Stromal cell of bone marrow (primary cell): ENCODE measurements at regions not wholly inside any gene's neighbourhood (a gene's known extent, or its start where the extent isn't known, plus 50 kb on each side); places are given as distances from the start of the nearest gene placed in this dataset.

Experiments used
- DNase-seq: peaks from one replicate; pipeline ENCODE4 v3.0.0-alpha.2; 2012; ENCODE audit warnings: low read depth

DNA sequence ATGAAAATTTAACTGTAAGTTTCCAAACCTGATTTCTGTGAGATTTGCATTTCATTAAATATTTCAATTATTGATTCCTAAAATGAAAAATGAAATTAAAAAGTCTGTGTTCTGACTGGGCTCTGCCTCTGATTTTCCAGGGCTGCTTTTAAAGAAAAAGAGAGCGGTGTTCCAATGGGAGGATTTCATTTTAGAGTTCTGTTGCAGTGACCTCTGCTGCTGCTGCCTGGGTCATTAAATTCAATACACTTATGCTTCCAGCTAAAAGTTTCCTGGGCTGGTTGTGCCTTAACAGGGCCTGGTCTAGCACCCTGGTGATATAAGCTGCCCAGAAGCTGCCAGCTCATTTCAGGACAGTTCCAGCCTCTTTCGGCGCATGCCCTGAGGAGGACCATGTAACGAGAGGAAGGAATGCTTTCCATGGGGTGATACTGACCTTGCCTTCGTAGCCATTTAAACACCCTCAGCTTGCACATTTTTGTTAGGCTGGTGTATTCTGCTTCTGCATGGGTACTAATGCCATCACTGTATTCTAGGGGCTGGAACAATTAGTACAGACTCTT lies 93.3 kb downstream of the TMEM174 start:
- no peak for DNase-seq

DNA sequence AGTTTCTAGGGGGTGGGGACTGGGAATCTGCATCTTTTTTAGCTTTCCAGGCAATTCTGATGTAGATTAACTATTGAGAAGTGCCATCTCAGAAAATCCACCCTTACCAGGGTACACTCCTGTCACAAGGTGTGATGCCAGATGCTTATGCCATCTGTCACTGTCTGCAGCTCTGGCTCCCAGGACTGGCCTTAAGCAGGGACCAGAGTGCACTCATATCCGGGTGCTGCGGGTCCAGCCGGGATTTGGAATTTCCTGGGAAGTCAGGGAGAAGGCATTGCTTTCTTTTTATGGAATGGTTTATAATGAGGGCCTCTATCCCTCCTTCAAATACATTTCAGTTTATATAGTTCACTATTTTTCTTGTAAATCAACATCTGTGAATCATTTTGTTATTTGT lies 92.6 kb downstream of the TMEM174 start:
- no peak for DNase-seq

DNA sequence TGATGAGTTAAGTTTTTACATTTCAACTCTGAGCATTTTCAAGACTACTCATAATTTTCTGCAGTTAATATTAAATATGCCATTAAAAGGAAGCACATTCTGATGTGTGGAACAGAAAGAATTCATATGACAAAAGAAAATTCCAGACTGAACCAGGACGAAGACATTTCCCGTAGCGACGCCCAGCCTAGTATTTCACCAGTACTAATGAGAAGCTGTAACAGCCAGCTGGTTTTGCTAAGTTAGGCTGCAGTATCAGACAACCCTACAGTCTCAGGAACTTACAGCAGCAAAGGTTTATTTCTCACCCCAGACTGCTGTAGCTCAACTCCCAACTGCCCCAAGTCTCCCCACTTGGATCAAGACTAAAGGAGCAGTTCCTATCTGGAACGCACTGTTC lies 91.6 kb downstream of the TMEM174 start:
- no peak for DNase-seq

DNA sequence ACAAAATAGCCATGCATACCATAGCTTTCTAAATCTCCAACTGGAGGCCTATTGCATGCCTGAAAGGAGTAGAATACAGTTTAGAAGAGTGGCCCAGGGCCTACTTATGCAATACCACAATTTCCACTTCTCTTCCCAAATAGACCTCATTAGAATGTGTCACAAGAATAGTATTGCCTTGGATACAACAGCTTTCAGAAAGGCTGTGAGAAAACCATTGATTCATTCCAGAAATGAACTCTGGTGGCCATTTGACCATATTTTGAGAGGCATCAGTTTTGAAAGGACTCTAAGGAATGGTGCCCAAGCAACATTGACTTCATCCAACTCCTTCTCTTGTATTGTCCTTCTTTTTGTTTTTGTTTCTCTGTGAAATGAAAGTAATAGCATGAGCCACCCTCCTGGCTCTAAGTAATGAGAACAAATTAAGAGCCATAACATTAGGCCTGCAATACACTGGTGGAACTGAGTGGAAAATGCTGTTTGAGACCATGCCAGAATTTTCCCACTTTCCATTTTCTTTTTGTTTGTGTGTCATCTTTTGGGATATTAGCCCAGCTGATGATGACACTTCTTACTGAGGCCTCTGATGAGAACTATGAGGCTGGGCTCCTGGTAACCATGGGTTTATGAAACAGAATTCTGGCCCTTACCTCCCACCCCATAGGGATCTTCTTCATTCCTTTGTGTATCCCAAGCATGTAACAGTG lies 90.2 kb downstream of the TMEM174 start:
- DNase-seq, result peak; percentile 46

DNA sequence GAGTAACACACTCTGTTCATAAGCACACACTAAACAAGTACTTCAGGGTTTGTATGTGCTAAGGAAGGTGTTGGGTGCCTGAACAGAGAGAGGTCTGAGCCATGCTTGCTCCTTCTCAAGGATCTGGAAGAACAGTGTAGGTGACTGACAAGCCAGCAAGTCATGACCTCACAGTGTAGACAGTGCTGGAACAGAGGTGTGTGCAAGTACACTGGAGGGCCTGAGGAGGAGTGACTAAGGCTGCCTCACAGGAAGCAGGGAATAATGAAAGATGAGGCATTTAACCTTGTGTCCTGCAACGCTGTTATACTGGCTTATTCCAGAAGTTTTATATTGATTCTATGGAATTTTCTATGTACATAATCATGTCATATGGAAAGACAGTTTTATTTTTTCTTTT lies 83.9 kb downstream of the TMEM174 start:
- DNase-seq, result no peak

DNA sequence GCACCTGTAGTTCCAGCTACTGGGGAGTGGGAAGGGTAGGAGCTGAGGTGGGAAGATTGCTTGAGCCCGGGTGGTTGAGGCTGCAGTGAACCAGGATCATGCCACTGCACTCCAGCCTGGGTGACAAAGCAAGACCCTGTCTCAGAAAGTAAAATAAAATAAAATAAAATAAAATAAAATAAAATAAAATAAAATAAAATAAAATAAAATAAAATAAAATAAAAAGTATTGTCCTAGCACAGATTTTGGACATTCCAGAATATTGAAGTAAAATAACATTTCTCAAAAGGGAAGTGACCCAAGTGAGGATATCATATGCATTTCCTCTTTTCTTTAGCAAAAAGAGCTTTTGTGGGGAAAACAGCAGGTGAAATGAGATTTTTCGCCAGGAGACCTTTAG lies 83.5 kb downstream of the TMEM174 start:
- DNase-seq, result no peak

DNA sequence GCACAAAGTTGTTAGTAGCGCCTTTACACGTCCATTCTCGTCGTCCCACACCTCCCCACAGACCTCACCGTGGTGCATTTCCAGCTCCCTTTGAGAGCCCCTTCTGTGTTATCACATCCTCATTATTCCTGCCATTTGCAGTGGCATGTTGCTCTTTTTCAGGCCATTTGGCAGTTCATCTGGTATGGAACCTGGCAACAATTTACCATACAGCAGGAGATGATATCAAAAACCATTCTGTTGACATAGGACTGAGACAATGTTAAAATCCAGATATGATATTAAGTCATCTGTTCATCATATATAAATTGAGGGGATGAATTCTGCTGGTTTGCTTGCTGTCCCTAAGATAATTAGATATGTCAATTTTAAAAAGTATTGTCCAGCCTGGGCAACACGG lies 83.0 kb downstream of the TMEM174 start:
- no peak for DNase-seq

DNA sequence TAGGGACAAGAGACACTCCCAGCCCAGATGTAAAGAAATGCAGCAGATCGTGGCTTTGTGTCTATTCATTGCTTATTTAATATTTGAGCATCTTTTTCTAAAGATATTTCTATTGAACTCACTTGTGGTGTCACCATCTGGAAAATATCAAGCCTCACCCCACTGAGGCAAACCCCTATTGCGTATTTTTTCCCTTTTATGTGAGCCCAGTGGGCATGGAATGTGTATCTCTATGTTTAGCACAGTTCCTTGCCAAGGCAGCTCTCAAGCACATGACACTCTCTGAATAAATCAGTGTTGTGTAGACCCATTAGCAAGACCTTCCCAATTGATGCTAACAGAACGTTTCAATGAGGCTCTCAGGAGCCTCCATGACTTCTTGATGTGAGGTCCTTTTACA lies 81.6 kb downstream of the TMEM174 start:
- DNase-seq, result no peak

DNA sequence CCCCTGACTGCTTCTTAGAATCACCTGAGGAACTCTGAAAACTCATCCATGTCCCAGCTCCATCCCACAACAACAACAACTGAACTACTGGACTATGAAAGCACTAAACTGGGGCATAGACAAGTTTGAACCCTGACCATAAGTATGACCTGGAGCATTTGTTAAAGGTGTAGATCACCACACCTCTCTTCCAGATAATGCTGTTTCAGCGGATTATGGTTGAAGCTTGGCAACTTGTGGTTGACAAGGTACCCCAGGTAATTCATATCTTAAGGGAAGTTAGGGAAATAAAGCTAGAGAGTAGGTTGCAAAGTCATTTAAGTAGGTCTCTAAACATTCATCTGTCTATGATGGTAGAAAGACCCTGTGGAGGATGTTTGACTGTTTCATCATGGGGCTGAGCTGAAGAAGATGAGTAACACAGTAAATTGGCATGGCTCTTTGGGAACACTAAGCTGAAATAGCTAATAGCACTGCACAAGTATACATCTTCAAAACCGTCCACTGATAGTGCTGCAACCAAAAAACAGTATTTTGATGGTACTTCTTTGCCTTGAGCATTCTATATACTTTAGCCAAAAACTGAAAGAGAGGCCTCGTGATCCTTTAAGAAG lies 80.2 kb downstream of the TMEM174 start:
- DNase-seq, result no peak

DNA sequence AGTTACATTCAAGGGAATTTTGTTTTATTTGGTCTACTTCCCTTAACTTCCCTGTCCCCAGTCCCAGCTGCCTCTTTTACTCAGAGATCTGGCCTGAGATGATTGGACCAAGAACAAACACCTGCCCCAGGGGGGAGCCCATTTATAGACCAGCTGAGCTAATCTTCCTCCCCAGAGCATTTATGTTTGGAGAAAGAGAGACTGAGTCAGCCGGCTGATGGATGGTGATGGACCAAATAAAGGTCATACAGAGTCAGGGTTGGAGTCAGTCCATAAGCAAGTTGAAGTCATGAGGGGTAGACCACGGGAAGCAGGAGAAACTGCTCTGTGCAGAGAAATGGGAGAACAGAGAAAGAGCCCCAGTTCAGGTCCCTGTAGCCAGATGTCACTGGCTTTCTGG lies 77.7 kb downstream of the TMEM174 start:
- DNase-seq, result peak; percentile 49

DNA sequence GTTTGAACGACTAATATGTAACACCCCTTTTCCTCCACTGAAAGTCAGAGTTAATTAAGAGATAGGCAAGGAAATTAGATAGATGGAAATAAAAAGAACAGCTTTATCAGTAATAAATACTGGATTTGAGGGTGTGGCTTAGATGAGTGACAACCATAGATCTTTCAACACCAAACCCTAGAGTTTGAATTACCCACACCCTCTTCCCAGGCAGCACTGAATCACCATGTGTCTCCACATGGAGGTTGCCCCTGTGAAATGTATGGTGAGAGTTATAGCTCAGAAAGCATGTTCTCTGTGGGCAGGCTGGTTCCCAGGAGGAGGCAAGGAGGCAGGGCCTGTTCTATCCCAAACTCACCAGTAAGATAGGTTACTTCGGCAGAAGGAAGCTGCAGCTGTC lies 69.7 kb downstream of the TMEM174 start:
- DNase-seq, result no peak

DNA sequence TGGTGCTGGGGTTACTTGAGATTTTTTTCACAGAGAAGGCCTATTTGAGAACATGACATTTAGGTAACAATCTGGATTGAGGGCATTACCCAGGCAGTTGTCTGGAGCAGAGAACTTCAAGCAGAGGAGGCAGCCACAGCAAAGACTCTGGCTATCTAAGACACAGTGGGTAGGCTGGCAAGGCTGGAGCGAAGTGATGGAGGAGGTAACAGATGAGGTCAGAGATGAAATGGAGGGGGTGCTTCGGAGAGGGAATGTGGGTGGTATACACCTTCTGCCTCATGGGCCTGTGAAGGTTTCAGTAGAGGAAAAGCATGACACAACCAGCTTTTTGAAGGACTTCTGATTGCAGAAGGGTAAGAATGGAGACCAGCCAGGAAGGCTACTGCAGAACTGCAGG lies 65.9 kb downstream of the TMEM174 start:
- no peak for DNase-seq

DNA sequence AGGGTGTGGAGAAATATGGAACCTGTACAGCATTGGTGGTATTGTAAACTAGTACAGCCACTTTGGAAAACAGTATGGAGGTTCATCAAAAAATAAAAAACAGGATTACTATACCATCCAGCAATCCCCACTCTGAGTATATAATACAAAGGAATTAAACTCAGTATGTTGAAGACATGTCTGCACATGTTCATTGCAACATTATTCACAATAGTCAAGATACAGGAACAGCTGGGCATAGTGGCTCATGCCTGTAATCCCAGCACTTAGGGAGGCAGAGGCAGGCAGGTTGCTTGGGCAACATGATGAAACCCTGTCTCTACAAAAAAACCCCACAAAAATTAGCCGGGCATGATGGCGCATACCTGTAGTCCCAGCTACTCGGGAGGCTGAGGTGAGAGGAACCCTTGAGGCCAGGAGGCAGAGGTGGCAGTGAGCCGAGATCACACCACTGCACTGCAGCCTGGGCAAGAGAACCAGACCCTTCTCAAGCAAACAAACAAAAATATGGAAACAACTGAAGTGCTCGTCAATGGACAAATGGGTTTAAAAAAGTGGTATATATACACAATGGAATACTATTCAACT lies 63.6 kb downstream of the TMEM174 start:
- DNase-seq, result no peak

DNA sequence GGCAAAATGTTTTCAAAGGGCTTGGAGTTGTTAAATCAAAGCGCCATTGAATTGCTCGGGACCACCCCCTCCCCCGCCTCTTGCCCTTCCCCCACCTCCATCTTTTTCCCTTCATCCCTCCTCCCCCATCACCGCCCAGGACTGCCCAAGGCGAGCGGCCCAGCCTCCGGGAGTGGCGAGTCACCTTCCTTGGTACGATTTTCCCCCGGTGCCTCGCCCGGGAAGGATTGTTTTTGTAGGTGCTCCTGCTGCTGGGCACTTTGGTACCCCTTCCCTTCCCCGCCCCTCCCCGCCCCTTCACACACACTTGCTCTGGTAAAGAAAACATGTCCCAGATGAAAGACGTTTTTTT lies 61.2 kb downstream of the TMEM174 start:
- DNase-seq, result no peak

DNA sequence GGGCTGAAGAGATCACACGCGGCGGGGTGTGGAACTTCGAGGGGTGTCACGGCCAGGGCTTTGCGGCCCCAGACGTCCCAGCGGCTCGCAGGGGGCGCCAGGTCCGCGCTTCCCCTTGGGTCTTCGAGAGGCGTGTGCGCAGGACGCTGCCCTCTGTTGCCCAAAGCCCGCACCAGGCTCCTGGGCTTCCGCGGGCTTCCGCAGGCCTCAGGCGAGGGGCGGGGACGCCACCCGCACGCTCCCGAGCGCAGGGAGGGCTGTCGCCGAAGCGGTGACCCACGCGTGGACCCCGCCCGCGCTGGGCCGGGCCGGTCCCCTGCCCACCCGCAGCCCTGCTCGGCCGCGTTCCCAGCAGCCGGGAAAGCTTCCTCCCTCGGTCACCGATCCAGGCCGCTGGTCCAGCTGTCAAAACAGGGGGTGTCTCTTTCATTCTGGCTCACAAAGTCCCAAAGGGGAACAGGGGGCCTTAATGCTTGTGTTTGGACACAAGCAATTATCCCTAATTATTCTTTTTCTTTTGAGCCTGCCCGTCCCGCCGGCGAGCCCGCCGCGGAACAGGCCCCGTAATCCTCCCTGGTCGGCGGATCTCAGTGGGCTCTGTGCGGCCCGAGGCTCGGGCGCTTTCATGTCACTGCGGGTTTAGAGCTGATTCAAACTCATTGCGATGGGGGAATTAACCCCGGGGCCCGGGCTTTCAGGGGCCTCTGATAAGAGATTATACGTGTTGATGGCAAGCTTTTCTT lies 60.6 kb downstream of the TMEM174 start:
- no peak for DNase-seq

DNA sequence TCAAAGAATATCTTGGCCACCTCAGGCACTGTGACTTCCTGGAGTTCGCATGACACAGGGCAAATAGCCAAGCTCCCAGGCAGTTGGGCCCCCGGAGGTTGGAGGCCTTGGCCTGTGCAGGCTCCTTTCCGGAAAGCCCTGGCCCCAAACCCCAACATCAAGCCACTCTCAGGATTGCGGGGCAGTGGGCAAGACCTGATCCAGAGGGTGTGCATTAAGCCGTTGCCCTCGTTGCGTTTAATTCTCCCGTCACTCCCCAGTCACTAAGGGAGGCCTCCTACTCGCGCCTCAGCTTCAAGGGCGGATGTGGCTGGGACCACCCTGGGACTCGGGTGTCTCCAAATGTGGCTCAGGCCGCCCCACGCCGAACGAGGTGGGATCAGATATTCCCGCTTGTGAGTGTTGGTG lies 60.1 kb downstream of the TMEM174 start:
- DNase-seq, result no peak

DNA sequence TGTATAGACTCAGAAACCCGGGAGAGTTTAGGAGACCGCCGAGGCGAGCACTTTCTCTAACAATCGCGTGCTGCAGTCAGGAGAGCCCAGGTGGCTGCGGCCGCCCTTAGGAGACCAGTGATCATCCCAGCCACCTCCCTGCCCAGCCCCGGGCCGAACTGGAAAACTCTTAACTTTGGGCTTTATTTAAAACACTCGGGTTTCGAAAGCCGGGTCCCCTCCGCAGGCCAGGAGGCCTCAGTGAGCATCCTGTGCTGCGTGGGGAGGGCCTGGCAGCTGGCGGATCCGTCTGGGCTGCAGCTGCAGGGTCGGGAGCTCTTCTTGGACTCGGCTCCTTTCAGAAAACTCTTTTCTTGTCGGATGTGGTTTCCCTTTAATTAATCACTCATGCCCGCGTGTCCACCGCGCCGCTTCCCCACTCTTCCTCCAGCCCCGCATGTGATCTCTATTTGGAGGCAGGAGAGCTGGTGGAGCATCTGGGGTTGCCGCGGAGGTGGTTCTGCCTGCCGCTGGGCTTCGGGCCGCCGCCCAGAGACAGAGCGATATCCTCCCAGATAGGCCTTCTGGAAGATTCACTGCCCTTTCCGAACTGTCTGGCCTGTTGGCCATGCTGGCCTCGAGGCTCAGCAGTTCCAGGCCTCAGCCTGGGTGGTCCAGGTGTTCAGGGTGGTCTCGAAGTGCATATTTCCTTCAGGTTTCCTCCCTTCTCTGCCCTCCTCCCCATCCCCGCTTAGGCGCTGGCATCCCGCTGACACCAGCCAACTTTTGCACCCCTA lies 59.5 kb downstream of the TMEM174 start:
- no peak for DNase-seq

DNA sequence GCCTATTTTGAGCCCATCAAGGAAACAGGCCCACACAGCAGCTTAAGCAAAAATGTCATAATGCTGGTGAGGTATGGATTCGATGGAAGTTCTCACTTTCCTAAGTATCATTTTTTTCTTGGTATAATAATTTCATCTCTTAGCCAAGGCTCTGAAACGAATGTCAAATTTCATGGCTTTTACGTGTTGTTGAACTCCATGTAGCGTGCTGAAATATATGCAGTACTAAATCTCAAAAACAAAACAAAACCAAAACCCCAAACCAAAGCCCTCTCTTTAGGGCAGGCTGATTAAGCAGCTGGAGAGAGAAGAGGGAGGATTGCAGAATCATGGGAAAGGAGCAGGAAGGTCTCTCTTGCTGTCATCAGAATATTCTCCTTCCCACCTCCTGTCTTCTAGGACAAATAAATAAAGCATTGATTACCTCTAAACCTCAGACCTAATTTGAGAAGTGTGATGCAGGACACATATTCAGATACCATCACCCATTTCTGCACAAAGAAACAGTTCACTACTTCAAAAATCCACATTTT lies 58.3 kb downstream of the TMEM174 start:
- DNase-seq, result no peak

DNA sequence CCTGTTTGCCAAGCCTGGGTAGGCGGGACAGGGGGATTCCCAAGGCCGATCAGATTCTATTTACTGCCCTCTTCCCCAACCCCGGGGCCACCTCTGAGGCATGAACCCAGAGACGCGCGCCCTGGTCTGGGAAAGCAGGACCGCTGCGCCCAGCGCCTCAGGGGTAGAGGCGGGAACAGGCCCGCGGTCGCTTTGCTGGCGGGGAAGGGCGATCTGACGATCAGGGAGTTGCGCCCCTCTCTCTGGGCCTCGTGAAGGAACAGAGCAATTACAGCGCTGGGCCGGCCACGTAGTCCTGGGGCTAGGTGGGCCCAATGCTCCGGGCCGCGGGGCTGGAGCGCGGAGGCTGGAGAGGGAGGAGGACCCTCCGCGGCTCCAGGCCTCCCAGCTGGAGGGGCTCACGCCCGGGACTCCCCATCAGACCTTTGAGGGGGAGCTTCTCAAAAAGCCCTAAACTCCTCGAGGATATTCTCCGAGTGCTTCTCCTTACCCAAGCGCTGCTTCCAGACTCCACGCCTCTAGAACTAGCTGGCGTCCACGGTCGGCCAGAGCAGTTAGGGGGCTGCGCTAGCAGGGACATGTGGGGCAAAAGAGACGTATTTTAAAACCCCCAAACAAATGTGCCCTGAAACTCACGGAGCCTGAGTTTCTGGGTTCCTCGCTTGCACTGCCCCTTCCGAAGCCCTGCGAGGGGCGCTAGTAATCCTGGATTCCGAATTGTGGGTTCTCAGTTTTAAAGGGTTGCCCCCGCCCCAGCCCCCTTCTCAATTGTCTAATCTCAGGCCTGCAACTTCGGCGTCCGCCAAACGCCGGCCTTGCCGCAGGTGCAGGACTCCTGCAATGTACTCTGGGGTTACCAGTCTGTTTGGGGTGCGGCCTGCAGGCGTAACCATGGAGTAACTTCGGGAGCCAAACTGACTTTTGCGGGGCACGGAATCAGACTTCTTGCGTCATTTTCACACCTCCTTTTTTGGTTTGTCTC lies 57.6 kb downstream of the TMEM174 start:
- no peak for DNase-seq

DNA sequence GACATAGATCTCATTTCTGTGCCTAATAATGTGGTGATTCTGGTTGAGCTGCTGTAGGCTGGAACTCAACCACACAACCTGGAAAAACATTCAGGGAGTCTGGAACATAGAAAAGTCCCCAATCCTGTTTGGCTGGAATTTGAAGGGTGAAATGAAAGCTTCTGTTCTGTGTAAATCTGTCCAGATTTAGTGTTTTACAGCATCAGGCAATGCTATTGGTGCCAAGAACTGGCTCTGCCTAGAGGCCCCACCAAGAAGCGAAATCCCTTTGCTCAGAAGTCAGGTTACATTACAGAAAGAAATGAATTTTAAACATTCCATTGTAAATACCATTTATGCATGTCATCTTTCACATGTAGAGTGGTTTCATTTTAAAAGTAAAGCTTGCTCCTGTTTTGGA lies 56.3 kb downstream of the TMEM174 start:
- DNase-seq, result no peak

DNA sequence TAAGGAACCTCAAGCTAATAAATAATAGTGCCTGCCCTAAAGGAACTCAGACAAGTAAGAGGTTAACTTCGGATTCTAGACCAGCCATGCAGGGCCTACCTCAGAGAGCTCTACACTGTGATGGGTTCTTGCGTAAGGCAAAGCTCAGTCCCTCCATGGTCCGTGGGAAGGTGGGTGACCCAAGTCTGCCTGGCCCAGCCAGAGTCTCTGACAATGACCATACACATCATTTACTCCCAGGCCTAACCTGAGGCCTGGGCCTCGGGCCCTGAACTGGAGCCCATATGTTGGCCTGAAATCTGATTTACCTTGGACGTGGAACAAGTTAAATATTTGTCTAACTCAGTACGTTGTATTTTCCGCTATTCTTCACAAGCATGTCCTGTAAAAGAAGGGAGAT lies 55.1 kb downstream of the TMEM174 start:
- no peak for DNase-seq
